Kidney (tissue), 13 donors: ENCODE measurements at regions not wholly inside any gene's neighbourhood (a gene's known extent, or its start where the extent isn't known, plus 50 kb on each side); places are given as distances from the start of the nearest gene placed in this dataset.

ENCODE experiments used
- DNase-seq, 5 donors: peaks; one replicate each; pipeline ENCODE4 v3.0.0-alpha.2; 2013 to 2020
- FAIRE-seq: peaks from 2 replicates; lab custom pipeline; 2012; peaks lifted over from hg19 to GRCh38; lab: Jason Lieb, UNC
- H3K27ac ChIP-seq, 2 donors: one replicate each; pipeline ENCODE4 v1.7.0; 2013; ENCODE audit warnings: low read depth in 2 of 2, low read length in 2 of 2, inconsistent platforms in 1 of 2
- H3K27me3 ChIP-seq: one replicate; pipeline ENCODE4 v1.7.1; 2013; ENCODE audit warnings: low read length, inconsistent platforms; ENCODE audit not compliant: control insufficient read depth, insufficient read depth
- H3K36me3 ChIP-seq, 3 donors: one replicate each; pipeline versions ENCODE4 v1.7.0 to v1.7.1; 2013; ENCODE audit warnings: low read length in 3 of 3, control low read depth in 1 of 3, inconsistent platforms in 1 of 3; ENCODE audit not compliant: insufficient read depth in 3 of 3, control insufficient read depth in 2 of 3
- H3K4me1 ChIP-seq, 3 donors: one replicate each; pipeline versions ENCODE4 v1.7.0 to v1.7.1; 2013; ENCODE audit warnings: low read length in 3 of 3, inconsistent platforms in 1 of 3, low read depth in 1 of 3; ENCODE audit not compliant: control insufficient read depth in 2 of 3, insufficient read depth in 2 of 3
- H3K4me3 ChIP-seq, 3 donors: one replicate each; pipeline versions ENCODE4 v1.7.0 to v1.8.1; 2013; ENCODE audit warnings: low read length in 3 of 3, control low read depth in 1 of 3, inconsistent platforms in 1 of 3
- H3K9ac ChIP-seq, 3 donors: one replicate each; pipeline versions ENCODE4 v1.7.0 to v1.7.1; 2013; ENCODE audit warnings: low read length in 3 of 3, control low read depth in 1 of 3, inconsistent platforms in 1 of 3
- H3K9me3 ChIP-seq, 3 donors: one replicate each; pipeline versions ENCODE4 v1.7.0 to v1.7.1; 2013; ENCODE audit warnings: low read length in 3 of 3, control low read depth in 1 of 3, inconsistent platforms in 1 of 3; ENCODE audit not compliant: control insufficient read depth in 2 of 3, insufficient read depth in 1 of 3
- CTCF ChIP-seq: IDR thresholded peaks from 3 replicates; pipeline ENCODE4 v1.5.1; 2012; ENCODE audit warnings: mild to moderate bottlenecking, moderate library complexity, borderline replicate concordance; ENCODE audit not compliant: insufficient read depth; ENCODE audit errors: extremely low read depth
- intact Hi-C: fragments of 100-400 bp; cut with DNase I; formaldehyde crosslinking; loops from one replicate; pipeline ENCODE4 v1.11.1; 2022
- donor health status: control.
- donor health status: control.
- donor health status: control.
- donor health status: control.
- donor health status: control.
- donor health status: DM: yes; HTN: yes; CAD: no.
- donor health status: Normal renal cell carcinoma (clear cell type).

DNA sequence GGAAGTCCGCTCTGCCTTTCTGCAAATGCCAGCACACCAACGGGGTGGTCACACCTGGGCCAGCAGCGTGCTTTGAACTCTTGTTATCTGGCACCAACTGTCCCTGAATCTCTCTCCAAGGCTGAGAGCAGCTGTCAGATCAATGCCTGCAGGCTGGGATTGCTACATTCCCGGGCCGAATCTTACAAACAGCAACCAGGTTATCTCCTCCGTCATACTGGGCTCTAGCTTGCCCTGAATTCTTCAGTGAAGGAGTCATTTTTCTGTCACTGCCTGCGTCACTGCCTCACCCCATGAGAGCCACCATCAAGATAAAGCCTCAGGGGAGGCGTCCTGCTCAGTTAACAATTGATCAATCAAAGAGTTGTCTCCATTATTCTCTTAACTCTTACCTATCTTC is 329.4 kb upstream of the PPARGC1A start:
- Histone ChIP-seq H3K9ac (no peak overlapping the region), H3K9me3 (no peaks in the 10 kb centered on the region), H3K4me3 (no peak overlapping the region), H3K36me3 (no peaks in the 10 kb centered on the region), H3K4me1 (no peaks in the 10 kb centered on the region), H3K27me3 (no peaks in the 10 kb centered on the region), H3K27ac (no peak overlapping the region)
- DNase-seq = no peak
- intact Hi-C loops = no loop called here
- no peak for FAIRE-seq
- no peak for TF ChIP-seq CTCF

DNA sequence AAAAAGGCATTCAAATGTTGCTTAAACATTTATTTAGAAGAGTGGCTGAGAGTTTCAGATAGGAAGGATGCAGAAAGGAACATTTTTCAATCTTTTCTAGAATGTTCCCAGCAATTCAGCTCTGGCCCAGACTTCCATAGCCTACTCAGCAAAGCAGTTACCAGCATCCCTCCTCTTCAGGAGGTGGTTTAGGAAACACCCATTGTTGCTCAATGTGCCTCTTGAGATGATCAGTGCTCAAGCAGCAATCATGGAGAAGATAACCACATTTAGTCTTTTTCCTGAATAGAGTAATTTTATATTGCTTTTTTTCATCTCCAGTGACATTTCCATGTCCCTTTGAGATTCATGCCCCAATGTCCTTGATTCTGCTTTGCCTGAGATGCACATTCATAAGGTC is 328.7 kb upstream of the PPARGC1A start:
- Histone ChIP-seq H3K9ac (no peak overlapping the region), H3K4me3 (no peak overlapping the region), H3K27ac (no peak overlapping the region), H3K9me3 (no peaks in the 10 kb centered on the region), H3K4me1 (no peaks in the 10 kb centered on the region), H3K27me3 (no peaks in the 10 kb centered on the region), H3K36me3 (no peaks in the 10 kb centered on the region)
- FAIRE-seq (no peak), DNase-seq (no peak)
- intact Hi-C loops = no loop called here
- no peak for TF ChIP-seq CTCF

GRCh38 chr4:24214796-24215195 is 324.9 kb upstream of the PPARGC1A start:
- DNase-seq (no peak), FAIRE-seq (no peak)
- TF ChIP-seq CTCF = no peak
- H3K27ac ChIP-seq = no peak overlapping the region
- H3K4me3 ChIP-seq = no peak overlapping the region
- no peaks in the 10 kb centered on the region for H3K36me3 ChIP-seq
- H3K4me1 ChIP-seq = no peaks in the 10 kb centered on the region
- intact Hi-C loops = no loop called here
- H3K27me3 ChIP-seq = no peaks in the 10 kb centered on the region
- H3K9me3 ChIP-seq = no peaks in the 10 kb centered on the region
- H3K9ac ChIP-seq = no peak overlapping the region

DNA sequence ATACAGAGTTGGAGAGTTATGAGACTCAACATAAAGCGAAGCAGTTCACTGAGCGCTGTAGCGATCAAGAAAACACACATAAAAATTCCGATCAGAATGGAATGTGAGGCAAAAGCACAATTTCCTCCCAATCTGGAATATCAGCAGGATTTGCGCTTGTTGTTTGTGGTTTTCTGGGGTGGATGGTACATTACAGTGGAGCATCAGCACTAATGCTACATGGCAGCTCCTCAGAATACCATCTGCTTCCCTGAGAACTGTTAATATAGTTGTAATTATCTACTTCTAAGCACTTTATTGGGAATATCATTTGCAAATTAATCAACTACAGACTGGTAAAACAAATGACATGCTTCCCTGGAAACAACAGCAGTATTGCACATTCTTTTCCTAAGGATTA is 324.1 kb upstream of the PPARGC1A start:
- Histone ChIP-seq H3K9me3 (no peaks in the 10 kb centered on the region), H3K27ac (no peak overlapping the region), H3K27me3 (no peaks in the 10 kb centered on the region), H3K4me1 (no peaks in the 10 kb centered on the region), H3K4me3 (no peak overlapping the region), H3K9ac (no peak overlapping the region), H3K36me3 (no peaks in the 10 kb centered on the region)
- TF ChIP-seq CTCF = no peak
- FAIRE-seq (no peak), DNase-seq (no peak)
- intact Hi-C loops = no loop called here
